ENCODE measurements at regions not wholly inside any gene's neighbourhood (a gene's known extent, or its start where the extent isn't known, plus 50 kb on each side); places are given as distances from the start of the nearest gene placed in this dataset.

- TF ChIP-seq CTCF (IDR thresholded peaks at IDR 0.05) = no peak
- no peak for TF ChIP-seq POLR2AphosphoS5 (IDR thresholded peaks at IDR 0.05)
- no peak for TF ChIP-seq POLR2A (IDR thresholded peaks at IDR 0.05; ENCODE audit: low read depth)
- TF ChIP-seq EP300 (IDR thresholded peaks at IDR 0.05) = no peak
These were observed 94.0 kb downstream of the SLC10A2 start for GRCh38 chr13:102972191-102972590.
